Tongue (tissue), 1 donor: ENCODE measurements at regions not wholly inside any gene's neighbourhood (a gene's known extent, or its start where the extent isn't known, plus 50 kb on each side); places are given as distances from the start of the nearest gene placed in this dataset.
A peak's percentile ranks its signal among the peaks of the same experiment; 100 is the strongest.

Experiments used
- DNase-seq: peaks from one replicate; pipeline ENCODE4 v3.0.0-alpha.2; 2015

DNA sequence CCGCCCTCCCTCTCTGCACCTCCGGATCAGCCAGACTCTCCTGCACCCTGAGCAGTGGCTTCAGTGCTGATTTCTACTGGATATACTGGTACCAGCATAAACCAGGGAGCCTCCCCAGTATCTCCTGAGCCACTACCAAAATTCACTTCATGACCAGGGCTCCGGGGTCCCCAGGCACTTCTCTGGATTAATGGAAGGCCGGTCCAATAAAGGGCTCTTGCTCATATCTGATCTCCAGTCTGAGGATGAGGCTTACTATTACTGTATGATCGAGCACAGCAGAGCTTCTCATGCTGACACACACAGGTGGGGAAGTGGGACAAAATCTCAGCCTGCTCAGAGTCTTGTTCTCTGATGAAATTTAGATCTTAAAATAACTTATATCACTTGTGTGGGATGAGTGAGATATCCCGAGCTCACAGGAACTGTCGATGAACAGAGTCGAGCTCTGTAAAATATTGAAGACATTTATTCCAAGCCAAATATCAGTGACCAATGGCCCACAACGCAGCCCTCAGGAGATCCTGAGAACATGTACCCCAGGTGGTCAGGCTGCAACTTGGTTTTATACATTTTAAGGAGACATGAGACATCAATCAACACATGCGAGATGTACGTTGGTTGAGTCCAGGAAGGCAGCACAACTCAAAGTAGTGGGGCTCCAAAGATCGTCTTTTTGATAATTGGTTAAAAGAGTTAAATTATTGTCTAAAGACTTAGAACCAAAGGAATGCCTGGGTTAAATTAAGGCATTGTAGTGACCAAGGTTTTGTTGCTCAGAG is 93.0 kb upstream of the TOP3B start:
- DNase-seq: no peak

DNA sequence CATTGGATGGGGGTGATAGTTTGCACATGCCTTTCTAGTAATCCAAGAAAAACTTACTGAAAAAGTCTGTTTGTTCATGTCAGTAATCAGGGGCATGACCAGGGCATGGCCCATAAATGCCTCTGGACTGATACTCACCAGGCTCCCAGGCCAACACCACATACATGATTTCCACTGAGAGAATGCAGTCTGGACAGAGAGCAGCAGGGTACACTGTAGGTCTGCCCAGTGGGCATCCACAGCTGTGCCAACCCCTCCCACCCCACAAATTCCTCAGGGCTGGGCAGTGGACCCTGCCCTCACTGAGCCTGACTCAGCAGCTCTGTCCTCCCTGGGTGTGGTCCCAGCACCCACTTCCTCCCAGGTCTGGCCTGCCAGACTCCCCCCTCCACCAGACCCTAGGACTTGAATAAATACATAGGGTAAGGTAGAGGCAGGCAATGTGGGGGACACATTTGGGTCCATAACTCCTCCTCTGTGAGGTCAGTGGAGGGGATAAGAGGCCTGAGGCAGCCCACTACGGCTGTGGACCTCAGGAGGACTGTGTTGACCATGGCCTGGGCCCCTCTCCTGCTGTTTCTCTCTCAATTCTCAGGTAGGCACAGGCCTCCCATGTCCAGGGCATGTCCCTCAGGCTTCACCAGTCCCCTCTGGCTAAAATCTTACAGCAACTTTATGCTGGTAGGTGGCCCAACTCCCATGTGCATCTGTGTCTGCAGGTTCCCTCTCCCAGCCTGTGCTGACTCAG is 92.2 kb upstream of the TOP3B start:
- DNase-seq: no peak

DNA sequence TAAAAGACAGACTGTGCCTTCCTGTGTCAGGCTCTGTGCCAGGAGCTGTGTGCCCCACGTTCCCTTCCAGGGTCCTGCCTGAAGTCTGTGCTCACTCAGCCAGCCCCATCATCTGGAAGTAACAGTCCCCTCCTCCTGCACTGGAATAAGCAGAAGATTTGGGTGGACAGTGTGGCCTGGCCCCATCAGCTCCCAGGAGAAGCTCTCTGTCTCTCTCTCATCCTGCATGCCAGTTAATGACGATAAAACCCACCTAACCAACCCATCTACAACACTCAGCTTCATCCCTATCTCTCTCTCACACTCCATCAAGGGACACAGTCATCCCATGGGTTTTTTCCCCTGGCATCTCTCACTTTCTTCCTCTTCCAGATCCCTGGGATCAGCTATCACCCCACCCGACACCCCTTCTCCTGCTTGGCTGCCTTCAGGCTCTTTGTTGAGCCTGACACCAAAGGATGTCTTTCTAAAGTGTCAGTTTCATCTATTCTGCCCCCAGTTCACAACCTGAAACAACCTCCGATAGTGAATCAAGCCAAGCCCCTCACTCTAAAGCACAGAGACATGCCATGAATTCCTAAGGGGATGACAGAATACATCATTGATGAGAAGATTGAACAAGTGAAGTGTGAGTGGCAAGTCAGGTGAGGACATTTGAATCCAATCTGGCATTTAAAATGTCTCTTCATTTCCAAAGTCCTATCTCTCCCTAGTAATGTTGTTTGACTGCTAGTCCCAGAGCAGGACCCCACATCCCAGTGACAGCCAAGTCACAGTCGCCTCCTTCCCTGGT is 91.4 kb upstream of the TOP3B start:
- DNase-seq: no peak

DNA sequence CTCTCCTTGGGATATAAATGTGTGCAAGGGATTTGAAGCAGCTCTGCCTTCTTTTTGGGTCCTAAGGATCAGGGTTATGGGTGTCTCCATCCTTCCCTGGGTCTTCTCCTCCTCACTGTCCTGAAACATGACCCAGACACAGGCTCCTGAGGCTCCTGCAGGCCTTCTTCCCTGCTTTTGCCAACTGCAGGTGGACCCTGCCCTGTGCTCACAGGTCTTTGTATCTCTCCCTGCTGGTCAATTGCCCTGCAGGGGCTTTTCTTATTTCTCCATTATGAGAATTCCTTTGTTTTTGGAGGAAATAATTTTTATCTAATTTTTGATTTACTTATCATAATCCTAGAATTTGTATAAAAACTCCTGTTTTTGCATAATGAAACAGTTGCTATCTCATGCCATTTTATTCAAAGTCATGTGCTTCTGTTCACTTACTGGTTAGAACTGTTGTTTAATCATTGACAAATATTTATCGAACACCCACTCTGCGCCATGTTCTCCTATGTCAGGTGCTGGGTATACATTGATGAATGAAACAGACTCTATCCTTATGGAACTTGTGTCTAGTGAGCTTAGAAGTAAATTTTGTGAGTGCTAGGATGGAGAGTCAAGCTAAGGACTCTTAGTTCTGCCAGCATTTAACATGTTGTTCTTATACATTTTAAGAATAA is 89.7 kb upstream of the TOP3B start:
- DNase-seq: no peak

DNA sequence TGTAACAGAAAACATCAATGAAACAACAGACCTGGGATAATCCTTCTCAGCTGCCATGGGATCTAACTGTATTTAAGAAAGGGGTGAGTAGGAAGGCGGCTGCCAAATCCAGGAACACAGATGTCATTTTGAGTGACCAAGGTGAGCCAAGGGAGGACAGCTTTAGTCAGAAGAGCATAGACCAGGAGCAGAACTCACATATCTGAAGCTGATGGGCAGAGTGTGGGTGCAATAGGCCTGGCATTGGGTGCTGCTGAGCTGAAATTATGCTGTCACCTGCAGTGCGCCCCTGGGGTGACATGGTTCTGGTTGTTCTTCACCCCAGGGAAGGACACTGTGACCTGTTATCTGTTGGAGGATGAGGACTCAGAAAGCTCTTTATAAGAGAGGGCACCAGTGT is 88.9 kb upstream of the TOP3B start:
- no peak for DNase-seq

DNA sequence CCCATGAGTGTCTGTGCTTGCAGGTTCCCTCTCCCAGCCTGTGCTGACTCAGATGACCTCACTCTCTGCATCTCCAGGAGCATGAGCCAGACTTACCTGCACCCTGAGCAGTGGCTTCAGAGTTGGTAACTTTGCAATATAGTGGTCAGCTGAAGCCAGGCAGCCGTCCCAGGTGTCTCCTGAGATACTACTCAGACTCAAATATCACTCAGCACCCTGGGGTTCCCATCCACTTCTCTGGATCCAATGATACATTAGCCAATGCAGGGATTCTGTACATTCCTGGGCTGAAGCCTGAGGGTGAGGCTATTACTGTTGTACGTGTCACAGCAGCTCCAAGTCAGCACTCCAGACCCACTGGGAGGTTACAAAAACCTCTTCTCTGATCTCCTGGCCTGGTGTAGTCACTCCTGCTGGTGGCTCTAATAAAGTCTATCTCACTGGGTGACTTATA is 87.8 kb upstream of the TOP3B start:
- no peak for DNase-seq

DNA sequence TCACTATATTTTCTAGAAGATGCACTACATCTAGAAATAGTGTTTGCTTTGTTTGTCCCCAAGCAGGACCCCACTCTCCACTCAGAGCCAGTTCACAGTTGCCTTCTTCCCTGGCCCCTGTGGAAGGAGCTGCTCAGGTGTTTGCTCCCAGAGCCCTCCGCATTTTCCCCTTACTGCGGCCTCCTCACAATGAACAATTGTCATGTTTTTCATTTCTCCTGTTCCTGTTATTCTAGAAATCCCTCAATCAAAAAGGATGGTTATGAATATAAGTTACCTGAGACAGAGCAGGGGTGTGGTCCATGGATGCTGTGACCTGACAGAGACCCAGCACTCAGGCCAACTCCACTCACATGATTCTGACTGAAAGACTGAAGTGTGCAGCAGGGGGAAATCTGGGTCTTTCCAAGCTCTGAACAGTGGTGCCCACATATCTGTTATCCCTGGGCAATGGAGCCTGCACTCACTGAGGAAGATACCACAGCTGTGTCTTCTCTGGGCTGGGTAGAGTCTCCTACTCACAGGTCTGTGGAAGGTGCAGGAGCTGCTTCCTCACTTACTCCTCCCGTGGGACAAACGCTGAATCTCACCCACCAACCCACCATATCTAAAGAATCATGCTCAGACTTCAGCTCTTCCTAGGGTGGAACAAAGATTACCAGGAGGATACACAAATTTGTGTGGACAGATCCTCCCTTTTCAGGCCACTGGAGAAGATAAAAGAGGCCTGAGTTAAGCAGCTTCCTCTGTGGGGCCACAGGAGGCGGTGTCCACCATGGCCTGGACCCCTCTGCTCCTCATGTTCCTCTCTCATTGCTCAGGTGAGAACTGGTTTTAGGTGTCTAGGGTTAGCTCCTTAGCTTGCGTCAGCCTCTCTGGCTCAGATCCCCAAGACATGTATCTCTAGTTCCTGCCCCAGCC is 87.1 kb upstream of the TOP3B start:
- no peak for DNase-seq

DNA sequence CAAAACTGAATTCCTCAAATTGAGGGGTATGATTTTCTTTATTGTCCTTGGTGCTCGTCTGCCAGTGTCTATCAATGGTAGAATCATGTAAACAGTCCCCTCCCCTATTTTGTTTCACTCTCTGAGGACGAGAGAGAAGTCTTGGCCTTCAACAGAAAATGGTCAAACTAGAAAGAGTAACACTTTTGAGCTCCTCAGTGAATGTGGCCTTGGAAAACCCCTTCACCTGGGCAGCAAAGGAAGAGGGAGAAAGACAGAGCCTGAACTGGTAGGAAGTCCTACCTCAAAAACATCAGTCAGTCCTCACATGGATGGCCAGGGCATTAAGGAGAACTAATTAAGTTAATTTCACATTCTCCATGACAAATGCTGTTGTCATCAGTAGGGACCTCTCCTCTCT is 86.1 kb upstream of the TOP3B start:
- DNase-seq: no peak

DNA sequence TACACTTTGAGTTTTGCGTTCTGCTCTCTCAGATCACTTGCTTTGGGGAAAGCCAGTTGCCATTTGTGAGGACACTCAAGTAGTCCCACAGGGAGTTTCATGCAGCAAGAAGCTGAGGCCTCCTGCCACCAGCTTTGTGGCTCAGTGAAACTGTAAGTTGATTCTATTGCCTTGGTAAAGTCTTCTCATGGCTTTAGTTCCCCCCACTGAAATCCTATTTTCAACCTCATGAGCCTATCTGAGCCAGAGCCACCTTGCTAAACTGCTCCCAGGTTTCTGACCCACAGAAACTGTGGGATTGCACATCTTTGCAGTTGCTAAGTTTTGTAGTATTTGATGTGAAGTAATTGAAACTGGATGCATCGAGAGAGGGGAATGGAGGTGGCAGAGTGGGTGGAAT is 85.4 kb upstream of the TOP3B start:
- DNase-seq: no peak

DNA sequence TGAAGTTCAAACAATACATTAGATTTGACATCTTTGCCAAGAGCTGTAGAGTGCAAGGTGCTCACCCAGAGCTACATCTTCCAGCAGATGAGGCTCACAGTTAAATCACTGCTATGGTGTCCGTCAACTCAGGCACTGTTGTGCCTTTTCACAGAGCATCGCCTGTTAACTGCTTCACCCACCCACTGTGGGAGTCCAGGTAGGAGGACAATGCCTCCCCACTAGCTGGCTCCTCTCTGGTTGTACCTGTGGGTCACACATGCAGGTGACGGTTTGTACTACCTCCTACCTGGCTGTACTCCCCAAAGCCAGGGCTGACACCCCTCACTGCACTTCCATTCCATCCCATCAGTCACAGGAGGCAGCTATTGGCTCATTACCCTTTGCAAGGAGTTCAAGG is 84.6 kb upstream of the TOP3B start:
- DNase-seq: no peak

DNA sequence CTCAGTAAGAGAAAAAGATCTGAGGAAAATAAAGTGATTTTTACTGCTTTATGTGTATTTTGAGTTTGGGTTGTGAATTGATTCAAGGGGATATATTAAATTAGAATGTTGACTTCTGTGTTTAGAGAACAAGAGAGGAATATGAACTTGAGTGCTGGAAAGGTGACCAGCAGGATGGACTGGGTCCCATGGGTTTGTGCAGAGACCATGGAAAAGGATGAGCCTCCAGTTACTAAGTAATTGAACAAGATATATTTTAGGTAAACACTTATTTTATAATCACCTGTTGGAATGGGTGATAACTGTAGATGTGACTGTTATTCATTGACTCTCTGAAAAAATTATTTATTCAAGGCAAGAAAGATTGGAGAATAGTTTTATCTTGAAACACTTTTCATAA is 82.0 kb upstream of the TOP3B start:
- DNase-seq: no peak

DNA sequence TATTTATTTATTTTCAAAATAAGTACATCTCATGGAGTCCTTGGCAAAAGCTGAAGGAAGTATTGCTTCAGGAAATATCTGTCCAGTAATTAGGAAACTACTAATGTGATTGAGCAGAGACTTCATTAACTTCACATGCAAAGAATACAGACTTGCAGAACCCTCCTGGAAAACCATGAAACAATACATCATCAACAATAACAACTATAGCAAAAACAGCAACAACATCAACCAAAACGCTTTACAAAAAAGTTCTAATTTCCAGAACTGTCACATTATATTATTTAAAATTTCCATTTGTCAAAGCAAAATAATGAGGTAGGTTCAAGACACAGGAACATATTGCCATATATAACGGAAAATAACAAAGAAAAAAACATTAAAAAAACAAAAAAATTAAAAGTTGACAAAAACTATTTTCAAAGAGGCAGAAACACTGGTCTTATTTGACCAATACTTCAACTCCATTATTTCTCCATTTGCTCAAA is 79.8 kb upstream of the TOP3B start:
- DNase-seq: no peak

DNA sequence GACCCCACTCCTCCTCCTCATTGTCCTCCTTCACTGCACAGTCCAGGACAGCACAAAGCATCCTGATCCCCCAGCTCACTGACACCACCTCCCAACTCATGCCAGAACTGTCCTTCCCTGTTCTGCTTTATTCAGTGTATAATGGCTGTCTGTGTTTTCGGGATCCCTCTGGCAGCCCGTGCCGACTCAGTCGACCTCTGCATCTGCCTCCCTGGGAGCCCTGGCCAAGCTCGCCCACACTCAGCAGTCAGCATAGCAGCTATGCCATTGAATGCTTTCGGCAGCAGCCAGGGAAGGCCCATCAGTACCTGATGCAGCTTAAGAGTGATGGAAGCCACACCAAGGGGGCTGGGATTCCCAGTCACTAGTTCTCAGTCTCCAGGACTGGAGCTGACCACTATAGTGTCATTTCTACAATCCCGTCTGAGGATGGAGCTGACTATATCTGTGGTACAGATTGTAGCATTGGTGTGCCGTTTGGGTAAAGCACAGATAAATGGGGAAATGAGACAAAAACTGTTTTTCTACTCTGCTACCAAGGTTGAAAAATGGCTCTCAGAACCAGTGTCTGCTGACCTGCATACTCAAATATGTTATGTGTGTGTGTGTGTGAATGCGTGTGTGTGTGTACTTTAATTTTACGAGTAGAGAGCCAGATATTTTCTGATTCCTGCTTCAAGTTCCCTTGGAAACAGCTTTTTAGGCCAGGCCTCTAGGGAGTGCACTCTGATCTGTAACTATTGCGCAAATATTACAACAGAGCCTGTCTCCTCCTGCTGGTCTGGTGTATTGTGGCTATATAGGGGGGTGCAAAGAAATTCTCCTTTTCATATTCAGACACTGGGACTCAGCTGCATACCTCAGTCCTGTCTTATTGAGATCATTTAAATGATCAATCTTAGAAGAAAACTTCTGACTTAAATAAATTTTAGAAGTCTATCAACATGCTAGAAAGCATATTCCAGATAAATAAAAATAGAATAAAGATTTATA is 78.8 kb upstream of the TOP3B start:
- peak; percentile 65 for DNase-seq

DNA sequence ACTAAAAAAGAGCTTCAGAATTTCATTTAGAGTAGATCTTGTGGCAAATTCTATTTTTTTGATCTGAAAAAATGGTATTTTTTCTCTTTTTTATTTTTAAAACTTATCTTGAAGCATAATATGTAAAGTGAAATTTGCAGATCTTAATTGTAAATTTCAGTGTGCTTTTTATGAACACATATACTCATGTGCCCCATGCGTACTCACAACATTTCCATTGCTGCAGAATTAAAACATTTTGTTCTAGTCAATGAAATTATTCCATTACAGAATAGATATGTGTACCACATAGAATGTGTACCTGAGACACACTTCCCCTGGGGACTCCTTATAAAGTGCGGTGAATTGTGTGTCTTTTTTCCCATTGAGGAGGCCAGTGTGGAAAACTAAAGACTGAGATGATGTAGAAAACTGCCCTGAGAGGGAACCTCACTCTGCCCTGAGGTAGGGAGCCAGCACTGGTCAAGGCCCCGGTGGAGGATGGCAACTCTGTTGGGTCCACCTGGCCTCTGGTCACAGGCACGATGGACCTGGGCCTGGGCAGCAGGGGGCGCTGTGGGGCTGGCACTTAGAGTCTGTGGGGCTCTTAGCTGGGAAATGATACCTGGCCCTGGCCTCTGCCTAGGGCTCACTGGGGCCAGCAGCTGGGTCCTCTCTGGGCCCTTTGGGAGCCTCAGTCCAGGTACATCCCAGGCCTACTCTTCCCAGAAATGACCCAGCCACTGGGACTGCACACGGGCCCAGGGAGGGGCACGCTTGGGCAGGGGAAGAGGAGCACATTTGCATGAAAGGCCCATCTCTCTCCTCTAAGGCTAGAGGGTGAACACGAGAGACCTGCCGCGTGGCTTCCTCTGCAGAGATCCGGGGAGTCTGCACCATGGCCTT is 77.9 kb upstream of the TOP3B start:
- peak; percentile 25 for DNase-seq

DNA sequence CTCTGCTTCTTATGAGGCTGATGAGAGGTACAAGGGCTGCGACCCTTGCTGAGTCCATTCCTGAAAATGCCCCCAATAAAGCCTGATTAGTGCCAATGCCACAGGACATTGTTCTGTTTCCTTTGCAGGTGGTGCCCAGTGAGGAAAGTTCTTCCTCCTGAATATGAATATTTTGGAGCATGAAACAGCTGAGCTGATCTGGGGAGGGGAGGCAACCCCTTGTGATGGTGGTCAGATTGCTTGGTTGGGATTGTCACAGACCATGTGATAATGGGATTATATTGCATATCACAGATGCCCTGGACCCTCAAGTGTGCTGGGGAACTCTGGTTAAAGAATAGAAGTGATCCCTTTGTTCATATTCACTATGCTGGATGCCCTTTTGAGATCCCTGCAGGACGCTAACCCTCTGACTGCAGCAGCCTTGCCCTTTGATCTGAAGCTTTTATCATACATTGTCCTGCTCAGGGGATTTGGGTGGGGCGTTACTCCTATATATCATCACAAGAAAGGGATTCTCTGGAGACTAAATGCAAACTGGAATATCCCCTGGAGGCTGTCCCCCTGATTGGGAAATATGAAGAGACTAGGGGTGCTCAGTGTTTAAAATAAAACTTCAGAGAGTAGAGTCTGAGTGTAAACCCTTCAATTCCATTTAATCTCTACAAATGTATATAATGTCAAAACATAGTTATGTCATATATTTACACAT is 76.9 kb upstream of the TOP3B start:
- DNase-seq: no peak

DNA sequence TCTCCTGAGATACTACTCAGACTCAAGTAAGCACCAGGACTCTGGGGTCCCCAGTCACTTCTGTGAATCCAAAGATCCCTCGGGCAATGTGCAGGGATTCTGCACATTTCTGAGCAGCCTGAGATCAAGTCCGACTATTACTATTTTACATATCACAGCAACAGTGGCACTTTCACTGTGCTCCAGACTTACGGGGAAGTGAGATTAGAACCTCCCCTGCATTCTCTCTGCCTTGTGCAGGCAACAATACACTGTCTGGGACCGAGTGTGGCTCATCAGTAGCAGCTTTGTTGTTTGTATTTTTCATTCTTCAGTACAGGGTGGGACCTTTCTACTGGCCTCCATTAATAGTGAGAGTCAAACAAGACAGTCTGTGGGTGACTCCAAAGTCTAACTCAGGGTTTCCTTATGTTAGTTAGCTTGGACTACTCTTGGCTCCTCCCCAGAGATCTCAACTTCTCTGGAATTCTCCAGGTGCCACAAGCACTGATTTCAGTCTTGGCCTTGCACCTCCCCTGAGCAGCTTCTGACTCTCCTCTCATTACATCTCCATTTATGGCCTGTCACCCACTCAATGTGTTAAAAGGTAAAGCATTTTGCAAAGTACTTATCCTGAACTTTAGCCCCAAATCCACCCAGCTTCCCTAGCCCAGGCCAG is 76.2 kb upstream of the TOP3B start:
- DNase-seq: no peak

DNA sequence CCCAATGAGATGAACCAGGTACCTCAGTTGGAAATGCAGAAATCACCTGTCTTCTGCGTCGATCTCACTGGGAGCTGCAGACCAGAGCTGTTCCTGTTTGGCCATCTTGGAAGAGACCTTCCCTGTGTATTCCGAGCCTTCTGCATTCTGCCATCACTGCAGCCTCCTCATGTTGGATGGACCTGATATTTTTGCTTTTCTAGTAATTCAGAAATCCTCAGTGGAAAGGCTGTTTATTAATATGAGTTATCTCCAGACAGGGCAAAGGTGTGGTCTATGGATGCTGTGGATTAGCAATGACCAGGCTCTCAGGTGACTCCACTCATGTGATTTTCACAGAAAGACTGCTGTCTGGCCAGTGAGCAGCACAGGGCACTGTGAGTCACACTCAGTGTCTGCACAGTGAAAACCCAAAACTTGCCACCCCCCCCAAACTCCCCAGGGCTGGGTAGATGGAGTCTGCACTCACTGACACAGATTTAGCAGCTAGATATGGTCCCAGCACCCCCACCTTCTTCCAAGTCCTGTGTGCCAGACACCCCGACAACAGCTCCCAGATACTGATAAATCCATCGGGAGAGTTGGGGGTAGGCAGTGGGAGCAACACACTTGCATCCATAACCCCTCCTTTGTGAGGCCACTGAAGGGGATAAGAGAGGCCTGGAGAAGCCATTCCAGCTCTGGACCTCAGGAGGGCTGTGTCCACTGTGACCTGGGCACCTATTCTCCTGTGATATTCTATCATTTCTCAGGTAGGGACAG is 75.2 kb upstream of the TOP3B start:
- no peak for DNase-seq
